Fibroblast of lung (primary cell): ENCODE measurements at regions not wholly inside any gene's neighbourhood (a gene's known extent, or its start where the extent isn't known, plus 50 kb on each side); places are given as distances from the start of the nearest gene placed in this dataset.

Source experiments
- DNase-seq, 2 donors: peaks; one replicate each; pipeline versions ENCODE4 v3.0.0 to v3.0.0-alpha.2; 2010; ENCODE audit warnings: low read depth in 2 of 2
- H2AFZ ChIP-seq: 2 replicates; pipeline ENCODE4 v1.5.1; 2012; ENCODE audit warnings: low read length, control low read depth, inconsistent platforms
- H3K27ac ChIP-seq: 2 replicates; pipeline ENCODE4 v1.5.1; 2011; ENCODE audit warnings: low read length, control low read depth; ENCODE audit not compliant: insufficient read depth
- H3K27me3 ChIP-seq: 2 replicates; pipeline ENCODE4 v1.5.1; 2011; ENCODE audit warnings: mild to moderate bottlenecking, low read length; ENCODE audit not compliant: control insufficient read depth, insufficient read depth
- H3K36me3 ChIP-seq: 2 replicates; pipeline ENCODE4 v1.5.1; 2011; ENCODE audit warnings: low read length; ENCODE audit not compliant: control insufficient read depth, insufficient read depth
- H3K4me1 ChIP-seq: 2 replicates; pipeline ENCODE4 v1.5.1; 2011; ENCODE audit warnings: low read length; ENCODE audit not compliant: control insufficient read depth, insufficient read depth; ENCODE audit errors: extremely low read depth
- H3K4me2 ChIP-seq: 2 replicates; pipeline ENCODE4 v1.5.1; 2011; ENCODE audit warnings: low read length, control low read depth; ENCODE audit not compliant: insufficient read depth; ENCODE audit errors: extremely low read depth
- H3K4me3 ChIP-seq, 4 experiments: fragments of 200-600 bp in 1 of 4; sonication (generic) in 1 of 4; replicated peaks in 1 of 4; 2 replicates each; pipeline ENCODE4 v1.5.1; 2011 to 2016; ENCODE audit warnings: low read length in 4 of 4, low read depth in 3 of 4, mild to moderate bottlenecking in 3 of 4, control low read depth in 2 of 4, inconsistent platforms in 1 of 4, mixed read lengths in 1 of 4; ENCODE audit not compliant: insufficient read depth in 1 of 4; ENCODE audit errors: control extremely low read depth in 1 of 4
- H3K79me2 ChIP-seq: 2 replicates; pipeline ENCODE4 v1.5.1; 2012; ENCODE audit warnings: mild to moderate bottlenecking, low read length, inconsistent platforms; ENCODE audit not compliant: control insufficient read depth, insufficient read depth
- H3K9ac ChIP-seq: 2 replicates; pipeline ENCODE4 v1.5.1; 2011; ENCODE audit warnings: mild to moderate bottlenecking, low read length, control low read depth; ENCODE audit not compliant: insufficient read depth
- H3K9me3 ChIP-seq: 2 replicates; pipeline ENCODE4 v1.5.1; 2012; ENCODE audit warnings: low read depth, low read length; ENCODE audit not compliant: control insufficient read depth, insufficient read depth
- H4K20me1 ChIP-seq: 2 replicates; pipeline ENCODE4 v1.5.1; 2011; ENCODE audit warnings: low read length; ENCODE audit not compliant: control insufficient read depth, insufficient read depth; ENCODE audit errors: extremely low read depth
- EZH2 ChIP-seq: IDR thresholded peaks from 2 replicates; pipeline ENCODE4 v1.5.1; 2012; ENCODE audit warnings: low read length, control low read depth, mild to moderate bottlenecking; ENCODE audit errors: missing control alignments
- TF ChIP-seq, protein P1 (sequence below), 2 donors: IDR thresholded peaks in 1 of 2; conservative IDR thresholded peaks in 1 of 2; 1 replicate in 1 of 2; 2 replicates in 1 of 2; pipeline ENCODE4 v1.5.1; 2011 to 2012; ENCODE audit warnings: low read length in 2 of 2, control low read depth in 1 of 2, inconsistent platforms in 1 of 2, low read depth in 1 of 2, mild to moderate bottlenecking in 1 of 2

DNA sequence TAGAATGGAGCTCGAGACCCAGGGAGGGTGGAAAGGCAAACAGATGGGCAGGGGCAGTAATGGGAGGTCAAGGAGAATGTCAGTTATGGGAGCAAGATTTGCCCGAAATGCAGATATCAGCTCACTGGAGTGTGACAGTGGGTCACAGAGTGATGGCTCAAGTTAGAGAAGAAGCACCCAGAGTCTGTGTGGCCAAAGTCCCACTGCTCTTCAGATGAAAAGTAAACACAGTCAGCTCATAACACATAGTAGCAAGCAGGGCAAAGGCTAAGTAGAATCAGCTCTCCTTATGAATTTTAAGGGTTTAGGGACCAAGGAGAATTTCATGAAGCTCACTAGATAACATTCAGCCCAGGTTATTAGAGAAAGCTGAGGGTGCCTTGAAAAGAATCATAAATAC is 264.9 kb upstream of the MON1B start:
- Histone ChIP-seq H2AFZ (no peak overlapping the region), H4K20me1 (no peaks in the 10 kb centered on the region), H3K4me2 (no peak overlapping the region), H3K27ac (no peak overlapping the region), H3K4me3 (no peak overlapping the region), H3K36me3 (no peaks in the 10 kb centered on the region), H3K4me1 (no peaks in the 10 kb centered on the region), H3K79me2 (no peaks in the 10 kb centered on the region), H3K27me3 (no peaks in the 10 kb centered on the region), H3K9me3 (no peaks in the 10 kb centered on the region), H3K9ac (no peak overlapping the region)
- TF ChIP-seq, protein P1, sequence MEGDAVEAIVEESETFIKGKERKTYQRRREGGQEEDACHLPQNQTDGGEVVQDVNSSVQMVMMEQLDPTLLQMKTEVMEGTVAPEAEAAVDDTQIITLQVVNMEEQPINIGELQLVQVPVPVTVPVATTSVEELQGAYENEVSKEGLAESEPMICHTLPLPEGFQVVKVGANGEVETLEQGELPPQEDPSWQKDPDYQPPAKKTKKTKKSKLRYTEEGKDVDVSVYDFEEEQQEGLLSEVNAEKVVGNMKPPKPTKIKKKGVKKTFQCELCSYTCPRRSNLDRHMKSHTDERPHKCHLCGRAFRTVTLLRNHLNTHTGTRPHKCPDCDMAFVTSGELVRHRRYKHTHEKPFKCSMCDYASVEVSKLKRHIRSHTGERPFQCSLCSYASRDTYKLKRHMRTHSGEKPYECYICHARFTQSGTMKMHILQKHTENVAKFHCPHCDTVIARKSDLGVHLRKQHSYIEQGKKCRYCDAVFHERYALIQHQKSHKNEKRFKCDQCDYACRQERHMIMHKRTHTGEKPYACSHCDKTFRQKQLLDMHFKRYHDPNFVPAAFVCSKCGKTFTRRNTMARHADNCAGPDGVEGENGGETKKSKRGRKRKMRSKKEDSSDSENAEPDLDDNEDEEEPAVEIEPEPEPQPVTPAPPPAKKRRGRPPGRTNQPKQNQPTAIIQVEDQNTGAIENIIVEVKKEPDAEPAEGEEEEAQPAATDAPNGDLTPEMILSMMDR (conservative IDR thresholded peaks at IDR 0.05 in 1 of 2, IDR thresholded peaks at IDR 0.05 in 1 of 2; ENCODE audit: low read depth in 1 of 2, low read length in 2 of 2): no peak
- TF ChIP-seq EZH2: no peak
- DNase-seq: no peak

DNA sequence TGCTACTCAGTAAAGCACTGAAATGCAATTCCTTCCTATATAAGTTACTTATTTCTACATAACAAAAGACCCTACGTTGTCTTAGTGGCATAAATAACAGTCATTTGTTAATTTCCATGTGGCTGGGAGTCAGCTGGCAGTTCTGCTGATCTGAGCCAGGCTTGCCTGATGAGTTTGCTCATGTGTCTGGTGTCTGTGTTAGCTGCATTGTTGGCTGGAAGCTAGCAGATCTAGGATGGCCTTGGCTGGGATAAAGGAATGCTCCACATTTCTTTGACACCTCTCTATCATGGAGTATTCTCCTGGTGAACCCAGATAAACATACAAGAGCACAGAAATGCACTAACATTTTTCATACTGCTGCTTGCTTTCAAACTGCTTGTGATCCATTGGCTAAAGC is 264.4 kb upstream of the MON1B start:
- DNase-seq: no peak
- H2AFZ ChIP-seq: no peak overlapping the region
- H3K9me3 ChIP-seq: no peaks in the 10 kb centered on the region
- no peak overlapping the region for H3K9ac ChIP-seq
- TF ChIP-seq, protein P1 (conservative IDR thresholded peaks at IDR 0.05 in 1 of 2, IDR thresholded peaks at IDR 0.05 in 1 of 2; ENCODE audit: low read depth in 1 of 2, low read length in 2 of 2): no peak
- no peak for TF ChIP-seq EZH2
- no peaks in the 10 kb centered on the region for H3K4me1 ChIP-seq
- no peak overlapping the region for H3K4me3 ChIP-seq
- no peaks in the 10 kb centered on the region for H4K20me1 ChIP-seq
- H3K79me2 ChIP-seq: no peaks in the 10 kb centered on the region
- H3K36me3 ChIP-seq: no peaks in the 10 kb centered on the region
- H3K27me3 ChIP-seq: no peaks in the 10 kb centered on the region
- no peak overlapping the region for H3K4me2 ChIP-seq
- H3K27ac ChIP-seq: no peak overlapping the region

DNA sequence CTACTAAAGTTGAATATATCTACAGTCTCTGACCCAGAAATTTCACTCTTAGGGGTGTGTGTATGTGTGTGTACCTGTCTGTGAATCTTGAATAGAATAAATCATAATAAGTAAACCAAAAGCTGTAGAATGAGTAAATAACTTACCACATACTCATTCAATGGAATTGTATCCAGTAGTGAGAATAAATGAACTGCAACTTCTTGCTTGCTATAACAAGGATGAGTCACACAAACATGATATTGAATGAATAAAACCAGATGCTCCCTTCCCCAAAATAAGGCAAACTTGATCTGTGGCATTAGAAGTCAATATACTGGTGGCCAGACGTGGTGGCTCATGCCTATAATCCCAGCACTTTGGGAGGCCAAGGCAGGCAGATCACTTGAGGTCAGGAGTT is 259.8 kb upstream of the MON1B start:
- H3K4me2 ChIP-seq: no peak overlapping the region
- TF ChIP-seq, protein P1 (conservative IDR thresholded peaks at IDR 0.05 in 1 of 2, IDR thresholded peaks at IDR 0.05 in 1 of 2; ENCODE audit: low read depth in 1 of 2, low read length in 2 of 2): no peak
- TF ChIP-seq EZH2: no peak
- no peaks in the 10 kb centered on the region for H4K20me1 ChIP-seq
- H3K79me2 ChIP-seq: no peaks in the 10 kb centered on the region
- no peak overlapping the region for H3K9ac ChIP-seq
- no peaks in the 10 kb centered on the region for H3K9me3 ChIP-seq
- H3K4me3 ChIP-seq: no peak overlapping the region
- no peak overlapping the region for H3K27ac ChIP-seq
- peak; percentile 27 to 54 for DNase-seq
- no peaks in the 10 kb centered on the region for H3K36me3 ChIP-seq
- H3K4me1 ChIP-seq: no peaks in the 10 kb centered on the region
- H2AFZ ChIP-seq: no peak overlapping the region
- no peaks in the 10 kb centered on the region for H3K27me3 ChIP-seq
